Right lobe of liver (tissue), 6 donors: ENCODE measurements at regions not wholly inside any gene's neighbourhood (a gene's known extent, or its start where the extent isn't known, plus 50 kb on each side); places are given as distances from the start of the nearest gene placed in this dataset.

Source experiments
- ATAC-seq, 4 donors: fragments of 200-7000 bp; cut with Tn5 transposase; one replicate each; pipeline ENCODE4 v1.9.1; 2020; ENCODE audit warnings: mild to moderate bottlenecking in 4 of 4, moderate library complexity in 4 of 4
- DNase-seq, 3 donors: peaks; one replicate each; pipeline ENCODE4 v3.0.0-alpha.2; 2020
- H3K27ac ChIP-seq, 3 donors: fragments of 200-600 bp; one replicate each; pipeline ENCODE4 v1.8.0; 2022
- H3K27me3 ChIP-seq, 2 donors: fragments of 200-600 bp; one replicate each; pipeline ENCODE4 v1.8.0; 2022
- H3K36me3 ChIP-seq, 4 donors: fragments of 200-600 bp; sonication (generic) in 1 of 4; one replicate each; pipeline versions ENCODE4 v1.5.1 to v1.8.0; 2017 to 2022; ENCODE audit warnings: control low read depth in 1 of 4
- H3K4me1 ChIP-seq, 4 donors: fragments of 200-600 bp; sonication (generic) in 1 of 4; one replicate each; pipeline versions ENCODE4 v1.5.1 to v1.8.0; 2017 to 2022; ENCODE audit warnings: control low read depth in 1 of 4
- H3K4me3 ChIP-seq, 3 donors: fragments of 200-600 bp; one replicate each; pipeline ENCODE4 v1.8.0; 2022
- H3K9me3 ChIP-seq, 4 donors: fragments of 200-600 bp; sonication (generic) in 1 of 4; one replicate each; pipeline versions ENCODE4 v1.5.1 to v1.8.0; 2017 to 2022; ENCODE audit warnings: control low read depth in 1 of 4
- CTCF ChIP-seq, 4 donors: fragments of 200-600 bp in 3 of 4; fragments of 450-650 bp in 1 of 4; IDR thresholded peaks; one replicate each; pipeline versions ENCODE4 v1.5.1 to v1.8.0; 2016 to 2022; ENCODE audit warnings: antibody characterized with exemption in 4 of 4, mild to moderate bottlenecking in 2 of 4
- POLR2A ChIP-seq: fragments of 450-650 bp; IDR thresholded peaks from one replicate; pipeline ENCODE4 v1.6.1; 2017; ENCODE audit warnings: antibody characterized with exemption, mild to moderate bottlenecking
- WGBS: methylation state at CpG from one replicate; pipeline ENCODE4 v1.1.6; 2018; ENCODE audit warnings: low coverage, low lambda C conversion rate; ENCODE audit not compliant: insufficient coverage; ENCODE audit errors: missing lambda C conversion rate; 5-methylcytosine and 5-hydroxymethylcytosine counted together
- intact Hi-C, 2 donors: fragments of 100-400 bp; cut with DNase I; formaldehyde crosslinking; loops; one replicate each; pipeline versions ENCODE4 v1.11.2 to v1.14.1; 2022
- donor health status: DM: no; HTN: yes; CAD: no.
- donor health status: DM: no; HTN: no; CAD: no.
- donor health status: DM: no; HTN: no; CAD: no.
- donor health status: DM: no; HTN: yes; CAD: no.
- donor health status: DM: no; HTN: yes; CAD: no.

- TF ChIP-seq POLR2A (no peak), CTCF (IDR thresholded peaks at IDR 0.05) (no peak)
- ATAC-seq (no peak), DNase-seq (no peak)
- intact Hi-C loops = no loop called here
- no peaks in the 10 kb centered on the region for H3K9me3 ChIP-seq
- 61% methylated on average over 3 of the region's 6 CpGs for WGBS
- peaks cover 0 to 32% (median 7%) of the 10 kb centered on the region in 4 donors for H3K4me1 ChIP-seq
- no peaks in the 10 kb centered on the region for H3K36me3 ChIP-seq
- no peaks in the 10 kb centered on the region for H3K27me3 ChIP-seq
- peak overlapping the region; percentile 4 to 86 (median 85) for H3K27ac ChIP-seq
- no peak overlapping the region for H3K4me3 ChIP-seq
These were observed 376.3 kb upstream of the SALL1 start for GRCh38 chr16:51527349-51527748.

- intact Hi-C loops = no loop called here
- no peaks in the 10 kb centered on the region for H3K36me3 ChIP-seq
- DNase-seq (peak in 1 of 3 donors; percentile 56), ATAC-seq (peak; percentile 42 to 76 (median 60))
- WGBS = 12% methylated on average over 9 of the region's 9 CpGs
- peaks cover 0 to 33% (median 7%) of the 10 kb centered on the region in 4 donors for H3K4me1 ChIP-seq
- no peaks in the 10 kb centered on the region for H3K9me3 ChIP-seq
- H3K27ac ChIP-seq = peak overlapping the region; percentile 4 to 86 (median 85)
- TF ChIP-seq CTCF (IDR thresholded peaks at IDR 0.05) = no peak
- TF ChIP-seq POLR2A = no peak
- H3K4me3 ChIP-seq = no peak overlapping the region
- no peaks in the 10 kb centered on the region for H3K27me3 ChIP-seq
These were observed 375.6 kb upstream of the SALL1 start for GRCh38 chr16:51526621-51527020.

- no peaks in the 10 kb centered on the region for H3K36me3 ChIP-seq
- TF ChIP-seq POLR2A (peak; percentile 55), CTCF (IDR thresholded peaks at IDR 0.05) (peak; percentile 20 to 60 (median 38))
- H3K27ac ChIP-seq = peak overlapping the region; percentile 66 to 86 (median 85)
- H3K27me3 ChIP-seq = no peaks in the 10 kb centered on the region
- peak overlapping the region in 2 of 3 donors; percentile 32 to 54 for H3K4me3 ChIP-seq
- ATAC-seq (peak; percentile 72 to 82 (median 80)), DNase-seq (peak; percentile 61 to 81 (median 76))
- H3K9me3 ChIP-seq = no peaks in the 10 kb centered on the region
- peaks cover 0 to 33% (median 7%) of the 10 kb centered on the region in 4 donors for H3K4me1 ChIP-seq
- 22% methylated on average over 6 of the region's 6 CpGs for WGBS
- intact Hi-C loops = no loop called here
These were observed 373.7 kb upstream of the SALL1 start for GRCh38 chr16:51524555-51525373.

GRCh38 chr16:51524070-51524469 is 373.0 kb upstream of the SALL1 start:
- H3K4me3 ChIP-seq = peak overlapping the region in 2 of 3 donors; percentile 32 to 54
- DNase-seq (peak in 2 of 3 donors; percentile 63 to 65), ATAC-seq (peak in 3 of 4 donors; percentile 43 to 54 (median 49))
- H3K27me3 ChIP-seq = no peaks in the 10 kb centered on the region
- H3K4me1 ChIP-seq = peaks cover 0 to 36% (median 7%) of the 10 kb centered on the region in 4 donors
- WGBS = 15% methylated on average over 4 of the region's 4 CpGs
- intact Hi-C loops = no loop called here
- H3K27ac ChIP-seq = peak overlapping the region; percentile 66 to 86 (median 85)
- no peaks in the 10 kb centered on the region for H3K36me3 ChIP-seq
- TF ChIP-seq CTCF (IDR thresholded peaks at IDR 0.05) (no peak), POLR2A (no peak)
- H3K9me3 ChIP-seq = no peaks in the 10 kb centered on the region
